ENCODE measurements at regions not wholly inside any gene's neighbourhood (a gene's known extent, or its start where the extent isn't known, plus 50 kb on each side); places are given as distances from the start of the nearest gene placed in this dataset.
"Not testable (repeated sequence)": the region's sequence is repeated elsewhere in the genome, so short reads cannot be mapped to it uniquely, and the experiment has no call there.

DNA sequence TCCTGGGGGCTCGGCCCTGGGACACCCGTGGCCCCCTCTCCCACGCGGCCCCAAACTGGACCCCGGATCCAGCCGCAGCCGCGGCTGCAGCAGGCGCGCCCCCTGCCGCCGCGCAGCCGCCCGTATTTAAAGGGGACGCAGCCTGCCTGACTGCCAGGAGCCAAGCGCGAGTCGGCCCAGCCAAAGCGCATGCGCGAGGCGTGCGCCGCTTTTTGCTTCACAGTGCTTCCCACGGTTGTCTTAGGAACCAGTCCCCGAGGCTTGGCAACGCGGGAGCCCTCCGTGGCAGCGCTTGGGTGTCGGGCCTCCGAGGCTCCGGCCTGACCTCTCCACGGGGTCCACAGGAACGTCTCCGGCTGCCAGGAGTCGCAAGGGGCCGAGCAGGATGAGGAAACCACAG lies 712.8 kb downstream of the KCNJ18 start:
- H3K4me1 ChIP-seq (replicated peaks in 1 of 2); H3K36me3 ChIP-seq (replicated peaks in 1 of 2); H3K27ac ChIP-seq; H3K27me3 ChIP-seq; intact Hi-C loops (cut with DNase I); H3K9me3 ChIP-seq (replicated peaks in 1 of 3); DNase-seq; H3K4me3 ChIP-seq: not testable (repeated sequence)
- 80 to 86% methylated on average over 10 to 13 of the region's 39 CpGs; no CpG with 5 or more reads in 2 of the 4 donors for WGBS, 4 donors

DNA sequence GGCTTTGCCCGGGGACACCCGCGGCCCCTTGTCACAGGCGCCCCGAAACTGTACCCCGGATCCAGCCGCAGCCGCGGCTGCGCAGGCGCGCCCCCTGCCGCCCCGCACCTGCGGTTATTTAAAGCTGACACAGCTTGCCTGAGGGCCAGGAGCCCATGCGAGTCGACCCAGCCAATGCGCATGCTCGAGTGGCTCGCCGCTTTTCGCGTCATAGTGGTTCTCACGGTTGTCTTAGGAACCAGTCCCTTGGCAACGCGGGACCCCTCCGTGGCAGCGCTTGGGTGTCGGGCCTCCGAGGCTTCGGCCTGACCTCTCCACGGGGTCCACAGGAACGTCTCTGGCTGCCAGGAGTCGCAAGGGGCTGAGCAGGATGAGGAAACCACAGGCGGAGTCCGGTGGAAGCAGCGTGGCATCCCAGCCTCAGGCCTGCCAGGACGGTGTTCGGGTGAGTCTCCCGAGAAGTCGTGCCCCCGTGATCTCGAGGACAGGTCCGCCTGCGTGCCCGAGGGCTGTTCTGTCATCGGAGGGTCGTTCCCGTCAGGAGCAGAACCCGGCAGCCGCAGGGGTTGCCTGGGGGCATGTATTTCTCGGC lies 716.9 kb downstream of the KCNJ18 start:
- Histone ChIP-seq H3K9me3 (replicated peaks in 1 of 3) (no peaks in the 10 kb centered on the region), H3K4me3 (no peak overlapping the region), H3K4me1 (replicated peaks in 1 of 2) (no peaks in the 10 kb centered on the region), H3K27ac (no peak overlapping the region), H3K27me3 (no peaks in the 10 kb centered on the region), H3K36me3 (replicated peaks in 1 of 2) (no peaks in the 10 kb centered on the region)
- intact Hi-C loops (cut with DNase I) = no loop called here
- WGBS, 4 donors = 71 to 82% (median 77%) methylated on average over 9 to 52 of the region's 52 CpGs
- no peak for DNase-seq
- no peak for TF ChIP-seq POLR2A (IDR thresholded peaks at IDR 0.05)

DNA sequence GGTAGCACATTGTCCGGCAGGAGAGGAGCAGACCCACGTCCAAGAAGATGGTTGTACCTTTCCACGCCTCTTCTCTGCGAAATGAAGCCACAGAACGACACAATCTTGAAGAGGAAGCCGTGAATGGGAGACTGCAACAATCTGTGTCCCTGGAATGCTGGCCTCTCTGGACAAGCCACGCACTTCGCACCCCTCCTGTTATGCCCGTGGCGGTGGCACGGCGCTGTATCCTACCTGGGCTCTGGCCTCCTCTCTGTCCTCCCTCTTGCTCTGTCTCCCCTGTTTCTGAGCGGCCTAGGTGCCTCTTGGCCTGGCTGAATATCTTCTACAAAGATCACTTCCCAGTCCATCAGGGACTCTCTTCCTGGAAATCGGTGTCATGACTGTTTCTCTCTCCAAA lies 717.8 kb downstream of the KCNJ18 start:
- H3K4me3 ChIP-seq = no peak overlapping the region
- WGBS, 4 donors = 65 to 73% (median 70%) methylated on average over 13 to 14 of the region's 14 CpGs
- H3K4me1 ChIP-seq (replicated peaks in 1 of 2) = no peaks in the 10 kb centered on the region
- intact Hi-C loops (cut with DNase I) = no loop called here
- no peak for DNase-seq
- H3K27me3 ChIP-seq = no peaks in the 10 kb centered on the region
- no peaks in the 10 kb centered on the region for H3K36me3 ChIP-seq (replicated peaks in 1 of 2)
- no peak for TF ChIP-seq POLR2A (IDR thresholded peaks at IDR 0.05)
- no peaks in the 10 kb centered on the region for H3K9me3 ChIP-seq (replicated peaks in 1 of 3)
- no peak overlapping the region for H3K27ac ChIP-seq

DNA sequence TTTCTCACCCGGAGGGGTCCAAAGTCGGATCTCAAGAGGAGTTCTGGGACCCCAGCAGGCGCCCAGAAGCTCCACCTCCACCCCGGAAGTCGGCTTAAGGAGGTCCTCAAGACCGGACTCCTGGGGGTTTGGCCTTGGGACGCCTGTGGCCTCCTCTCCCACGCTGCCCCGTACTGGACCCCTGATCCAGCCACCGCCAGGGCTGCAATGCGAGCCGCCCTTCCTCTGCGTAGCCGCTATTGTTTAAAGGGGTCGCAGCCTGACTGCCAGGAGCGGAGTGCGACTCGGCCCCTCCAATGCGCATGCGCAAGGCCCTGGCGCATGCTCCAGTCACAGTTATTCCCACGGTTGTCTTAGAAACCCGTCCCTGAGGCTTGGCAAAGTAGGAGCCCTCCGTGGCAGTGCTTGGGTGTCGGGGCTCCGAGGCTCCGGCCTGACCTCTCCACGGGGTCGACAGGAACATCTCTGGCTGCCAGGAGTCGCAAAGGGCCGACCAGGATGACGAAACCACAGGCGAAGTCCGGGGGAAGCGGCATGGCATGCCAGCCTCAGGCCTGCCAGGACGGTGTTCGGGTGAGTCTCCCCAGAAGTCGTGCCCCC lies 719.0 kb downstream of the KCNJ18 start:
- H3K27me3 ChIP-seq = no peaks in the 10 kb centered on the region
- intact Hi-C loops (cut with DNase I) = no loop called here
- no peak overlapping the region for H3K27ac ChIP-seq
- 78 to 85% (median 78%) methylated on average over 7 to 38 of the region's 38 CpGs for WGBS, 4 donors
- DNase-seq = no peak
- no peak overlapping the region for H3K4me3 ChIP-seq
- H3K36me3 ChIP-seq (replicated peaks in 1 of 2) = no peaks in the 10 kb centered on the region
- TF ChIP-seq POLR2A (IDR thresholded peaks at IDR 0.05) = no peak
- TF ChIP-seq, protein P1, sequence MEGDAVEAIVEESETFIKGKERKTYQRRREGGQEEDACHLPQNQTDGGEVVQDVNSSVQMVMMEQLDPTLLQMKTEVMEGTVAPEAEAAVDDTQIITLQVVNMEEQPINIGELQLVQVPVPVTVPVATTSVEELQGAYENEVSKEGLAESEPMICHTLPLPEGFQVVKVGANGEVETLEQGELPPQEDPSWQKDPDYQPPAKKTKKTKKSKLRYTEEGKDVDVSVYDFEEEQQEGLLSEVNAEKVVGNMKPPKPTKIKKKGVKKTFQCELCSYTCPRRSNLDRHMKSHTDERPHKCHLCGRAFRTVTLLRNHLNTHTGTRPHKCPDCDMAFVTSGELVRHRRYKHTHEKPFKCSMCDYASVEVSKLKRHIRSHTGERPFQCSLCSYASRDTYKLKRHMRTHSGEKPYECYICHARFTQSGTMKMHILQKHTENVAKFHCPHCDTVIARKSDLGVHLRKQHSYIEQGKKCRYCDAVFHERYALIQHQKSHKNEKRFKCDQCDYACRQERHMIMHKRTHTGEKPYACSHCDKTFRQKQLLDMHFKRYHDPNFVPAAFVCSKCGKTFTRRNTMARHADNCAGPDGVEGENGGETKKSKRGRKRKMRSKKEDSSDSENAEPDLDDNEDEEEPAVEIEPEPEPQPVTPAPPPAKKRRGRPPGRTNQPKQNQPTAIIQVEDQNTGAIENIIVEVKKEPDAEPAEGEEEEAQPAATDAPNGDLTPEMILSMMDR (IDR thresholded peaks at IDR 0.05) = no peak
- H3K4me1 ChIP-seq (replicated peaks in 1 of 2) = no peaks in the 10 kb centered on the region
- no peaks in the 10 kb centered on the region for H3K9me3 ChIP-seq (replicated peaks in 1 of 3)

DNA sequence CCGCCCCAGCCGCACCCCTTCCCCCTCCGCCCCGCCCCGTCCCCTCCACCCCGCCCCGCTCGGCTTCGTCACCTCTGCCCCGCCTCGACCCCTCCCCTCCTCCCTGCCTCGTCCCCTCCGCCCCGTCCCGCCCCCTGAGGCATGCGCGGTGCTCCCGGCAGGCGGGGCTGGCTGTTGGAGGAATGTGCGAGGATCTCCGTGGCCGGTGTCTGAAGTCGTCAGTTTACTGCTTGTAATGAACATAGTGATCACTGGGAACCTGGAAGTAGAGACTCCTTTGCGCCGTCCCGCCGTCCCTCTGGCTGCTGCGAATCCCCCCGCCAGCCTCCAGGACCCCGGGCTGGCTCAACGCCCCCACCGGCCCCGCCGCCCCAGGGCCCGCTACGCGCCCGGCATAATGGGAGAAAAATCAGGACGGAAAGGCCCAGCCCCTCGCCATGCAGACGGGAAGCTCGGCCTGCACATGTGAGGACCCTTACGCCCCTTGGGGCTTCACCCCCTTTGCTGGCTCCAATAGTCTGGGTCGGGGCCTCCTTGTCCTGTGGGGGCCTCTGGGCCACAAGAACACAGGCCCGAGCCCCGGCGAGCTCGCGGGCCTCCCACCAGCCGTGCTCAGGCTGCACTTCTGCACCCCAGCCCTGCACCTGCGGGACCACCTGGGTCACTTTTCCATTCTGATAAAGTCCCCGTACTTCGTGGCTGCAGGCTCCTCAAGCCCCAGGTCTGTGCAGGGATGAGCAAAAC lies 743.1 kb downstream of the KCNJ18 start:
- H3K9me3 ChIP-seq (replicated peaks in 1 of 3) = no peaks in the 10 kb centered on the region
- intact Hi-C loops (cut with DNase I) = no loop called here

More for the DNA sequence above, 743.1 kb downstream of the KCNJ18 start:
- DNase-seq = no peak
- Histone ChIP-seq H3K4me3 (no peak overlapping the region), H3K36me3 (replicated peaks in 1 of 2) (no peaks in the 10 kb centered on the region), H3K4me1 (replicated peaks in 1 of 2) (no peaks in the 10 kb centered on the region), H3K27me3 (no peaks in the 10 kb centered on the region), H3K27ac (no peak overlapping the region)
- TF ChIP-seq, protein P1 (IDR thresholded peaks at IDR 0.05) = no peak
- 59 to 72% (median 67%) methylated on average over 9 to 53 of the region's 53 CpGs for whole genome bisulfite sequencing, 4 donors

Measured in adrenal gland (tissue), 9 donors.